ENCODE measurements at regions not wholly inside any gene's neighbourhood (a gene's known extent, or its start where the extent isn't known, plus 50 kb on each side); places are given as distances from the start of the nearest gene placed in this dataset.

GRCh38 chr5:120088836-120089235, 375.3 kb upstream of the PRR16 start:
- no peak overlapping the region for H3K4me3 ChIP-seq (ENCODE audit: control insufficient read depth, low read depth, low read length)
- no peak for TF ChIP-seq CTCF (IDR thresholded peaks at IDR 0.05; ENCODE audit: control insufficient read depth, insufficient read depth, low read depth, low read length, missing control alignments)
- no peak for DNase-seq (ENCODE audit: low read depth)

- no peak for DNase-seq (ENCODE audit: low read depth)
- no peak for TF ChIP-seq CTCF (IDR thresholded peaks at IDR 0.05; ENCODE audit: control insufficient read depth, insufficient read depth, low read depth, low read length, missing control alignments)
- no peak overlapping the region for H3K4me3 ChIP-seq (ENCODE audit: control insufficient read depth, low read depth, low read length)
Measured at GRCh38 chr5:120091376-120091948, 372.6 kb upstream of the PRR16 start.

- no peak overlapping the region for H3K4me3 ChIP-seq (ENCODE audit: control insufficient read depth, low read depth, low read length)
- TF ChIP-seq CTCF (IDR thresholded peaks at IDR 0.05; ENCODE audit: control insufficient read depth, insufficient read depth, low read depth, low read length, missing control alignments), result no peak
- DNase-seq (ENCODE audit: low read depth), result no peak
Measured at GRCh38 chr5:120092649-120093048, 371.5 kb upstream of the PRR16 start.

- no peak for DNase-seq (ENCODE audit: low read depth)
- no peak for TF ChIP-seq CTCF (IDR thresholded peaks at IDR 0.05; ENCODE audit: control insufficient read depth, insufficient read depth, low read depth, low read length, missing control alignments)
- H3K4me3 ChIP-seq (ENCODE audit: control insufficient read depth, low read depth, low read length), result no peak overlapping the region
Measured at GRCh38 chr5:120093178-120093577, 370.9 kb upstream of the PRR16 start.

GRCh38 chr5:120096413-120096812, 367.7 kb upstream of the PRR16 start:
- no peak overlapping the region for H3K4me3 ChIP-seq (ENCODE audit: control insufficient read depth, low read depth, low read length)
- DNase-seq (ENCODE audit: low read depth), result no peak
- TF ChIP-seq CTCF (IDR thresholded peaks at IDR 0.05; ENCODE audit: control insufficient read depth, insufficient read depth, low read depth, low read length, missing control alignments), result no peak

GRCh38 chr5:120098426-120098825, 365.7 kb upstream of the PRR16 start:
- no peak for DNase-seq (ENCODE audit: low read depth)

More at GRCh38 chr5:120098426-120098825, 365.7 kb upstream of the PRR16 start:
- H3K4me3 ChIP-seq (ENCODE audit: control insufficient read depth, low read depth, low read length), result no peak overlapping the region
- no peak for TF ChIP-seq CTCF (IDR thresholded peaks at IDR 0.05; ENCODE audit: control insufficient read depth, insufficient read depth, low read depth, low read length, missing control alignments)

Data from AG09309 (cell line).